ENCODE measurements at regions not wholly inside any gene's neighbourhood (a gene's known extent, or its start where the extent isn't known, plus 50 kb on each side); places are given as distances from the start of the nearest gene placed in this dataset.

DNA sequence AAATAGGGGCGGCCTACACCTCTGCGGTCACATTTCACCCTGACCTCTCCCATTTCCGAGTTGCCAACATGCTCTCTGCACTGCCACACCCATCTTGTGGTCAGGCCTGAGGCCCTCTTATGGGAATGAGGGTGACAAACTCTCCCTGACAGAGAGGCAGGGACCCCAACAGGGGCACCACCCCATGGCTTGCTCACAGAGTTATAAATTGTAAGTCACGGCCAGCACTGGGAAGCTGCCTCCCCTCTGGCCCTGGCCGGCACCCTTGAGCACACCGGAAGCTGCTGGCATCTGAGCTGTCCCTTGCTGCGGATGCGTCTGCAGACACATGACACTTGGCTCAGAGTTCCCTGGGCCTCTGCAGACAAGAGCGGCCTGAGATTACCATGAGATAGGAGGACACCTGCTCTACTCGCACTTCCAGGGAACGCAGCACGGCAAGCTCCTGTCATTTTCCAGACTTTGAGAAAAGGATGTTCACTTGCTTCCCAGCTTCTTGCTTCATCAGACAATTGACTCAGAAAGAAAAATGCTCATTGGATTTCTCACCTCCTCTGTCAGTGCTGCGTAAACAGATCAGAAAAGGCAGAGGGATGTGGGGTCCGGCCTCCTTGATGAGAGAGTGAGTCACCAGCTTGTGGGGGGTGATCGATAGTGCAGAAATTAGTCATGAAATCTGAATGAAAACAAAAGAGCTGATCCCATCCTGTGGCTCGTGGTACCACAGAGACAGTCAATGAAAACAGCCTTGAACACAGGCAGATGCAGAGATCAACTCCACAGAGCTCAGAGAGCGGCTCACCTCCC lies 269.8 kb downstream of the SYK start:
- Histone ChIP-seq H3K9ac (ENCODE audit: low read length) (no peak overlapping the region), H3K27ac (ENCODE audit: low read depth, low read length) (no peak overlapping the region), H3K9me3 (ENCODE audit: control insufficient read depth, insufficient read depth, low read depth, low read length) (no peaks in the 10 kb centered on the region), H3K4me3 (ENCODE audit: low read depth, low read length) (no peak overlapping the region), H3K36me3 (ENCODE audit: control insufficient read depth, insufficient read depth, low read length) (no peaks in the 10 kb centered on the region), H3K4me1 (ENCODE audit: control insufficient read depth, insufficient read depth, low read length) (peaks cover 12% of the 10 kb centered on the region), H3K27me3 (ENCODE audit: control insufficient read depth, insufficient read depth, low read length) (no peaks in the 10 kb centered on the region)

DNA sequence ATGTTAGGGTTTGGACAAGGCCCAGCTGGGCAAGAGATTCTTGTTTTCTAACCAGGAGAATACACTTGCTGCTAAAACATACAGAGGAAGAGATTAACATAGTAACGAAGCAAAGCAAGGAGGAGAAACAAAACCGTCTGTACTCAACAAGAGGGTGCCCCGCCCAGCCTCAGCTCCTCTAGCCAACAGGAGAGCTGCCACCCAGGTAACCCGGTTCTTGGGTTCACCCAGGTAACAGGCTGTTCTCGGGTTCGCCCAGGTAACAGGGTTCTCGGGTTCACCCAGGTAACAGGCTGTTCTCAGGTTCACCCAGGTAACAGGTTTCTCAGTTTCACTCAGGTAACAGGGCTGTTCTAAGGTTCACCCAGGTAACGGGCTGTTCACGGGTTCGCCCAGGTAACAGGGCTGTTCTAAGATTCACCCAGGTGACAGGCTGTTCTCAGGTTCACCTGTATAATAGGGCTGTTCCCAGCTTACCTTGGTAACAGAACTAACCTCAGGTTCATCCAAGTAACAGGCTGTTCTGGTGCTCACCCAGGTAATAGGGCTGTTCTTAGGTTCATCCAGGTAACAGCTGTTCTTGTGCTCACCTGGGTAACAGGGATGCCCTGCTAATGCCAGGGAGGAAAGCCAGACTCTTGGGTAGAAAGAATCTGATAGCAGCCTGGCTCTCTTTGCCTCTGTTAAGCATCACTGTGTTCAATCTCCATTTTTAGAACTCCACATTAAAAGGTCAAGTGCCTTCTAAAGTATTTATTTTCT lies 271.6 kb downstream of the SYK start:
- H3K27ac ChIP-seq (ENCODE audit: low read depth, low read length): no peak overlapping the region
- no peaks in the 10 kb centered on the region for H3K27me3 ChIP-seq (ENCODE audit: control insufficient read depth, insufficient read depth, low read length)
- peaks cover 4% of the 10 kb centered on the region for H3K9me3 ChIP-seq (ENCODE audit: control insufficient read depth, insufficient read depth, low read depth, low read length)
- H3K4me1 ChIP-seq (ENCODE audit: control insufficient read depth, insufficient read depth, low read length): peaks cover 20% of the 10 kb centered on the region
- no peak overlapping the region for H3K9ac ChIP-seq (ENCODE audit: low read length)
- H3K36me3 ChIP-seq (ENCODE audit: control insufficient read depth, insufficient read depth, low read length): no peaks in the 10 kb centered on the region
- no peak overlapping the region for H3K4me3 ChIP-seq (ENCODE audit: low read depth, low read length)

DNA sequence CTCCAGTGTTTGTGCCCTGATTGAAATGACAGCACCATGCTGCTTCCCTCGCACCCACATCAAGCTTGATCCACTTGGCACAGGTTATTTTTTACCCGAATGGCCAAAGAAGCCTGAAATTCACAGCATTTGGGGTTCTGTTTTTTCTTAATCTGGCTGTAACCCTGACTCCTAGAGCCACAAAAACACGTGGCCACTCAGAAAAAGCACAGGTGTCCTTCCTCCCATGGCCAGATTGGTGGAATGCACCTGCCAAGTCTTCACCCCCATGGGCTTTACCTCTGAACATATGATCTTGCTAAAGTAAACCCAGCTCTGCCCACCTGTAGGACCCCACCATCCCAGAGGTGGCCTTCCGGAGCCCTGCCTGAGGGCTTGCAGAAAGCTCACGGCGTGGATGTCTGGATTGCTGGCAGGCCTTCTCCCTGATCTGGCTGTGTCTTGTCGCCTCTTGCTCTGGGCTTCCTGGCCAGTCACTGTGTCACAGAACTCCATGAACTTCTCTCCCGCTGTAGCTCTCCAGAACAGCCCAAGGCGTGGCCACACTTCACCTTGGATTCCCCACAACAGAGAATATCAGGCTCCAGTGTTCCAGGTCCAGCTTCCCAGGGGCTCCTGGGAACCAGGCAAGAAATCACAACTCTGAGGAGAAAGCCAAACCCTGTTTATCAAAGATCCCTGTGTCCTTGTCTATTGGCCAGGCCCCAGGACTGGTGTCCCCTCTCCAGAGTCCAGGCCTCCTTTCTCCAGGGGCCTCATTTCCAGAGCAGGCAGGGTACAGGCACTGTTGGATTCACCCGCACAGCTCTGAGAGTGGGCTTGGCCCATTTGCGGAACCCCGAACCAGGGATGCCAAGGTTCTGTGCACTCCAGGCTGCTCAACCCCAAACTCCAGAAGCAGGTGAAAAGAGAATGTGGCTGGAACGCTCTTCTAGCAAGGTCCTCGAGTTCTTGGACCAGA lies 272.5 kb downstream of the SYK start:
- peaks cover 26% of the 10 kb centered on the region for H3K4me1 ChIP-seq (ENCODE audit: control insufficient read depth, insufficient read depth, low read length)
- no peak overlapping the region for H3K27ac ChIP-seq (ENCODE audit: low read depth, low read length)
- peaks cover 4% of the 10 kb centered on the region for H3K9me3 ChIP-seq (ENCODE audit: control insufficient read depth, insufficient read depth, low read depth, low read length)
- no peaks in the 10 kb centered on the region for H3K27me3 ChIP-seq (ENCODE audit: control insufficient read depth, insufficient read depth, low read length)
- no peak overlapping the region for H3K4me3 ChIP-seq (ENCODE audit: low read depth, low read length)
- H3K36me3 ChIP-seq (ENCODE audit: control insufficient read depth, insufficient read depth, low read length): no peaks in the 10 kb centered on the region
- no peak overlapping the region for H3K9ac ChIP-seq (ENCODE audit: low read length)

DNA sequence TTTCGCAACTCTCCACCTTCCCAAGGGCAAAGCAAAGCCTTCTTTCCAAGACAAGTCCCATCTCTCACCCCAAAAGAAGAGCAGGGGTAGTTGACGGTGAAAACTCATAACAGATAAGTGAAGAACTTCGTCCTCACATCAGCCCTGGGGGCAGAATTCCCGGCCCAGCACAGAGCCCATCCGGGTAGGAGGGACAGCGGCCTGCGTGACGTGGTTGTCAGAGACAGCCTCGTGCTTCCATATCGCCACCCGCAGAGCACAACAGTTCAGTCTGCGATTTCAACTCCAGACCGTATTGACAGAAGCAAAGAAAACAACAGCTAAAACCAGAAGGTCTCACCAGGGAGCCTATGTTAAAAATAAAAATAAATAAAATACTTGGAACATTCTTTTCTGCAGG lies 273.2 kb downstream of the SYK start:
- H3K36me3 ChIP-seq (ENCODE audit: control insufficient read depth, insufficient read depth, low read length): no peaks in the 10 kb centered on the region
- no peak overlapping the region for H3K4me3 ChIP-seq (ENCODE audit: low read depth, low read length)
- H3K27ac ChIP-seq (ENCODE audit: low read depth, low read length): no peak overlapping the region
- H3K9ac ChIP-seq (ENCODE audit: low read length): no peak overlapping the region
- peaks cover 4% of the 10 kb centered on the region for H3K9me3 ChIP-seq (ENCODE audit: control insufficient read depth, insufficient read depth, low read depth, low read length)
- peaks cover 26% of the 10 kb centered on the region for H3K4me1 ChIP-seq (ENCODE audit: control insufficient read depth, insufficient read depth, low read length)
- H3K27me3 ChIP-seq (ENCODE audit: control insufficient read depth, insufficient read depth, low read length): no peaks in the 10 kb centered on the region

DNA sequence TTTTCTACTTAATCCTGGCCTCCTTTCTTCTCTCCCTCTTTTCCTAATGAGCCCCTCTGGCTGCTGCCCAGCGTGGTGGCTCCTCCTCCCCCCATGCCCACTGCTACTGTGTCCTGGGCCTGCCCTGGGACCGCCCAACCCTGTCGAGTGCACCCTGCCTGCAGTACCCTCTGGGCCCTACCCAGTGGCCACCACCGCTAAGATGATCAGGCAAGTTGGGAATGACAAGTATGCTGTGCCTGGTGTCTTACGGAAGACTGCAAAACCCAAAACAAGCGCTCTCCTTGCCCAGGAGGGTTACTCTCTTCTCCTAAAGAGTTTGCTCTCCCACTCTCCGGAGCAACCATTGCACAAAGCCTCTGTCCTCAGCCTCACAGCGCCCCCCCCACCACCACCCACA lies 273.7 kb downstream of the SYK start:
- H3K4me3 ChIP-seq (ENCODE audit: low read depth, low read length): no peak overlapping the region
- H3K9ac ChIP-seq (ENCODE audit: low read length): no peak overlapping the region
- H3K4me1 ChIP-seq (ENCODE audit: control insufficient read depth, insufficient read depth, low read length): peaks cover 26% of the 10 kb centered on the region
- H3K9me3 ChIP-seq (ENCODE audit: control insufficient read depth, insufficient read depth, low read depth, low read length): peaks cover 4% of the 10 kb centered on the region
- H3K36me3 ChIP-seq (ENCODE audit: control insufficient read depth, insufficient read depth, low read length): no peaks in the 10 kb centered on the region
- H3K27me3 ChIP-seq (ENCODE audit: control insufficient read depth, insufficient read depth, low read length): no peaks in the 10 kb centered on the region
- no peak overlapping the region for H3K27ac ChIP-seq (ENCODE audit: low read depth, low read length)

DNA sequence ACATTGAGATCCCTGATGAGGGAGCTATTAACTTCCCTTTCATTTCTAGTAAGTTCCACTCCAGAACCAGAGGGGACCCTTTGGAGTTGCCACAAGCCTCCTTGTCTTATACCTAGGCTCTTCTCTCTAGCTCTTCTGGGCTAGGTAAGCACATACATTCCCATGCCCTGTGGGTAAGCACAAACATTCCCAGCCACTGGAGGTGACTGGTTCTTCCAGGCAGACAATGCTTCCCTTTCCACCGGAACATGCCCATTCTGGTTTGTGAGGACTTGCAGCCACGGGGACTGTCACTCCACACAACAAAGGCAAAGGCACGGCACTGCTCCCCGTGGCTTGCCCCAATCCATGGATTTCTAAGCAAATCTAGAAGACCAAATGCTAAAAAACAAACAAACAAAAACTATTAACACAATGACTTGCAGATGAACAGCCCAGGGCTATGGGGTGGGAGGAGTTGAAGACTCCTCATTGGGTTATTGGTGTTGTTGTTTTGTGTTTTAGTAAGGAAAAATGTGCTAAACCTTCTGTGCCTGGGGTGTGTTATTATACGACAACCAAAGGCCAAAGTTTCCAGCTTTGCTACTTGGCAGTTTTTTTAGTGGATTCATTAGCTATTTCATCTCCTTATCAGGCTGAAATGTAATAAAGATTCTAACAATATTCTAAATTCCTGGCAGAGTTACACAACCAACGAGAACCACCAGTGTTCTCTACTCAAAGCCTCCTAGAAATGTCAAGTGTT lies 276.2 kb downstream of the SYK start:
- Histone ChIP-seq H3K4me1 (ENCODE audit: control insufficient read depth, insufficient read depth, low read length) (peaks cover 21% of the 10 kb centered on the region), H3K4me3 (ENCODE audit: low read depth, low read length) (no peak overlapping the region), H3K36me3 (ENCODE audit: control insufficient read depth, insufficient read depth, low read length) (no peaks in the 10 kb centered on the region), H3K9ac (ENCODE audit: low read length) (no peak overlapping the region), H3K27ac (ENCODE audit: low read depth, low read length) (no peak overlapping the region), H3K27me3 (ENCODE audit: control insufficient read depth, insufficient read depth, low read length) (no peaks in the 10 kb centered on the region), H3K9me3 (ENCODE audit: control insufficient read depth, insufficient read depth, low read depth, low read length) (peaks cover 4% of the 10 kb centered on the region)

DNA sequence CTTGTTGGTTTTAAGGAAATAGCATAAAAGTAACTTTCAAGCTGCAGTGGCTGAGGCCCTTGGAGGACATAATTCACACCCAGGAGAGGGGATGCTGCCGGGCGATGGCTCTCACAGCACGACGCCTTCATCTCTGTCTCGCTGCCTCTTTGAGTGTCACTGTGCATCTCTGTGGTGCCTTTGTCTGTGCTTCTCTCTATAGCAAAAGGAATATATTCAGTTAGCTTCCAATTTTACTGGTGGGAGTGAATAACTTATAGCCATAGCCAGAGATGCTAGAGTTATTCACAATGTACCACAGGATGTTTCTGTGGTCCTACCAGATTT lies 276.7 kb downstream of the SYK start:
- H3K36me3 ChIP-seq (ENCODE audit: control insufficient read depth, insufficient read depth, low read length): no peaks in the 10 kb centered on the region
- H3K27me3 ChIP-seq (ENCODE audit: control insufficient read depth, insufficient read depth, low read length): no peaks in the 10 kb centered on the region
- no peak overlapping the region for H3K27ac ChIP-seq (ENCODE audit: low read depth, low read length)
- H3K9ac ChIP-seq (ENCODE audit: low read length): no peak overlapping the region
- H3K4me3 ChIP-seq (ENCODE audit: low read depth, low read length): no peak overlapping the region
- peaks cover 4% of the 10 kb centered on the region for H3K9me3 ChIP-seq (ENCODE audit: control insufficient read depth, insufficient read depth, low read depth, low read length)
- H3K4me1 ChIP-seq (ENCODE audit: control insufficient read depth, insufficient read depth, low read length): peaks cover 21% of the 10 kb centered on the region

DNA sequence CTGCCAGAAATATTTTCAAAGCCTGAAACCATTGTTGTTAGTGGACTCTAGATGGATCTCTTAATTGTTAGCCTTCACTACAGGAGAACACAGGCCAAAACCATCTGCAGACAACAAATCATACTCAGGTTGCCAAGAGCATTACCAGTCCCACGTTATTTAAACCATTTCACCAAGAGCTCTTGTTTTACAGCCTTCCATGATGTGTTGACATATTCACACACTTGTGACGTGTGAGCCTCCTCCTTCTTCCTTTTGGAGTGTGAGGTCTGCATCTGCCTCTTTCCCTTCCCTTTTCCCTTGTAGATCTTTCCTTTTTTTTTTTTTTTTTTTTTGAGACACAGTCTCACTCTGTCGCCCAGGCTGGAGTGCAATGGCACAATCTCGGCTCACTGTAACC lies 279.0 kb downstream of the AUH start:
- no peaks in the 10 kb centered on the region for H3K9me3 ChIP-seq (ENCODE audit: control insufficient read depth, insufficient read depth, low read depth, low read length)
- H3K27me3 ChIP-seq (ENCODE audit: control insufficient read depth, insufficient read depth, low read length): no peaks in the 10 kb centered on the region
- no peak overlapping the region for H3K4me3 ChIP-seq (ENCODE audit: low read depth, low read length)
- peaks cover 16% of the 10 kb centered on the region for H3K4me1 ChIP-seq (ENCODE audit: control insufficient read depth, insufficient read depth, low read length)
- no peak overlapping the region for H3K27ac ChIP-seq (ENCODE audit: low read depth, low read length)
- H3K9ac ChIP-seq (ENCODE audit: low read length): no peak overlapping the region
- H3K36me3 ChIP-seq (ENCODE audit: control insufficient read depth, insufficient read depth, low read length): no peaks in the 10 kb centered on the region

DNA sequence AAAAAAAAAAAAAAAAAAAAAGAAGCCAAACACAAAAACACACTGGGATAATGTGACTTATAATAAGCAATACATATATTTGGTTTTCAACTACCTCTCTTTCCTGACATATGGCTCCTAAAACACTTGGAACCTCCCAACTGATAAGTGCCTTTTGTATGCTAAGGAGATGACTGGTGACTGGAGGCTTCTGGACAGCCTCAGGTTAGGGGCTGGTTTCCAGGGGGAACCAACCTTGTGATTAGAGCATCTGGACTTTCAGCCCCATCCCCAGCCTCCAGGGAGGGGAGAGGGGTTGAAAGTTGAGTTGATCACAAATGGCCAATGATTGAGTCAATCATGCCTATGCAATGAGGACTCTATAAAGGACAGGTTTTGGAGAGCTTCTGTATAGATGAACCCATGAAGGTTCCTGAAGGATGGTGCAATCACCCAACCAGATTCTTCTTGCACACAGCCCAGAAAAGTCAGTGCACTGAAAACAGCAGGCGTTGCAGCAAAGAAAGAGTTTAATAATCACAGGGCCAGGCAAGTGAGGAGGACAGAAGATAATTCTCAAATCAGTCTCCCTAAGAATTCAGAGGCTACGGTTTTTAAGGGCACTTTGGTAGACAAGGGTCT lies 276.7 kb downstream of the AUH start:
- no peak overlapping the region for H3K27ac ChIP-seq (ENCODE audit: low read depth, low read length)

More for the DNA sequence above, 276.7 kb downstream of the AUH start:
- H3K27me3 ChIP-seq (ENCODE audit: control insufficient read depth, insufficient read depth, low read length): no peaks in the 10 kb centered on the region
- H3K9ac ChIP-seq (ENCODE audit: low read length): no peak overlapping the region
- no peak overlapping the region for H3K4me3 ChIP-seq (ENCODE audit: low read depth, low read length)
- peaks cover 4% of the 10 kb centered on the region; the same call in 1 of the 2 replicates for H3K4me1 ChIP-seq (ENCODE audit: control insufficient read depth, insufficient read depth, low read length)
- H3K36me3 ChIP-seq (ENCODE audit: control insufficient read depth, insufficient read depth, low read length): no peaks in the 10 kb centered on the region
- H3K9me3 ChIP-seq (ENCODE audit: control insufficient read depth, insufficient read depth, low read depth, low read length): no peaks in the 10 kb centered on the region

All from HUES6 (cell line).